ENCODE measurements at regions not wholly inside any gene's neighbourhood (a gene's known extent, or its start where the extent isn't known, plus 50 kb on each side); places are given as distances from the start of the nearest gene placed in this dataset.

- peaks cover 24% of the 10 kb centered on the region for H3K9me3 Mint-ChIP-seq
- ChIA-PET POLR2A (no interaction called here), CTCF (no interaction called here)
- H3K4me1 Mint-ChIP-seq = no peaks in the 10 kb centered on the region
- no peak overlapping the region for H3K27ac Mint-ChIP-seq
- no peak for TF ChIP-seq CTCF (IDR thresholded peaks at IDR 0.05)
- H3K36me3 Mint-ChIP-seq (ENCODE audit: low read depth) = no peaks in the 10 kb centered on the region
- intact Hi-C loops (cut with micrococcal nuclease) = no loop called here
- ATAC-seq (ENCODE audit: low read depth) (no peak), DNase-seq (no peak)
- peaks cover 12% of the 10 kb centered on the region for H3K27me3 Mint-ChIP-seq
- H3K4me3 Mint-ChIP-seq = no peak overlapping the region
These were observed 98.2 kb upstream of the WSCD1 start for GRCh38 chr17:5971969-5972368.

- H3K9me3 Mint-ChIP-seq = peaks cover 15% of the 10 kb centered on the region
- no peaks in the 10 kb centered on the region for H3K36me3 Mint-ChIP-seq (ENCODE audit: low read depth)
- no peak overlapping the region for H3K4me3 Mint-ChIP-seq
- H3K27me3 Mint-ChIP-seq = peaks cover 5% of the 10 kb centered on the region
- CTCF ChIA-PET = no interaction called here
- DNase-seq (no peak), ATAC-seq (ENCODE audit: low read depth) (no peak)
- intact Hi-C loops (cut with micrococcal nuclease) = no loop called here
- H3K4me1 Mint-ChIP-seq = no peaks in the 10 kb centered on the region
- POLR2A ChIA-PET = no interaction called here
- TF ChIP-seq CTCF (IDR thresholded peaks at IDR 0.05) = no peak
- H3K27ac Mint-ChIP-seq = no peak overlapping the region
These were observed 96.8 kb upstream of the WSCD1 start for GRCh38 chr17:5973410-5973809.

GRCh38 chr17:5975661-5976060 is 94.5 kb upstream of the WSCD1 start:
- ATAC-seq (ENCODE audit: low read depth) = no peak
- DNase-seq = no peak
- intact Hi-C loops (cut with micrococcal nuclease) = no loop called here
- Mint-ChIP-seq H3K27ac (no peak overlapping the region), H3K9me3 (peaks cover 9% of the 10 kb centered on the region), H3K36me3 (ENCODE audit: low read depth) (no peaks in the 10 kb centered on the region), H3K4me1 (no peaks in the 10 kb centered on the region), H3K4me3 (no peak overlapping the region), H3K27me3 (peaks cover 6% of the 10 kb centered on the region)
- POLR2A ChIA-PET = no interaction called here
- no peak for TF ChIP-seq CTCF (IDR thresholded peaks at IDR 0.05)
- CTCF ChIA-PET = no interaction called here

GRCh38 chr17:5976251-5976650 is 93.9 kb upstream of the WSCD1 start:
- CTCF ChIA-PET = no interaction called here
- Mint-ChIP-seq H3K9me3 (peaks cover 9% of the 10 kb centered on the region), H3K4me3 (no peak overlapping the region), H3K36me3 (ENCODE audit: low read depth) (no peaks in the 10 kb centered on the region), H3K27me3 (peaks cover 4% of the 10 kb centered on the region), H3K4me1 (no peaks in the 10 kb centered on the region), H3K27ac (no peak overlapping the region)
- no peak for TF ChIP-seq CTCF (IDR thresholded peaks at IDR 0.05)
- DNase-seq (no peak), ATAC-seq (ENCODE audit: low read depth) (no peak)
- intact Hi-C loops (cut with micrococcal nuclease) = no loop called here
- POLR2A ChIA-PET = no interaction called here

- intact Hi-C loops (cut with micrococcal nuclease) = no loop called here
- no peak for DNase-seq
- Mint-ChIP-seq H3K36me3 (ENCODE audit: low read depth) (no peaks in the 10 kb centered on the region), H3K4me1 (no peaks in the 10 kb centered on the region), H3K27me3 (peaks cover 7% of the 10 kb centered on the region), H3K27ac (no peak overlapping the region), H3K9me3 (peaks cover 2% of the 10 kb centered on the region), H3K4me3 (no peak overlapping the region)
- POLR2A ChIA-PET = no interaction called here
- CTCF ChIA-PET = no interaction called here
- ATAC-seq (ENCODE audit: low read depth) = no peak
- TF ChIP-seq CTCF (IDR thresholded peaks at IDR 0.05) = no peak
These were observed 91.7 kb upstream of the WSCD1 start for GRCh38 chr17:5978496-5978895.
